ENCODE measurements at regions not wholly inside any gene's neighbourhood (a gene's known extent, or its start where the extent isn't known, plus 50 kb on each side); places are given as distances from the start of the nearest gene placed in this dataset.

DNA sequence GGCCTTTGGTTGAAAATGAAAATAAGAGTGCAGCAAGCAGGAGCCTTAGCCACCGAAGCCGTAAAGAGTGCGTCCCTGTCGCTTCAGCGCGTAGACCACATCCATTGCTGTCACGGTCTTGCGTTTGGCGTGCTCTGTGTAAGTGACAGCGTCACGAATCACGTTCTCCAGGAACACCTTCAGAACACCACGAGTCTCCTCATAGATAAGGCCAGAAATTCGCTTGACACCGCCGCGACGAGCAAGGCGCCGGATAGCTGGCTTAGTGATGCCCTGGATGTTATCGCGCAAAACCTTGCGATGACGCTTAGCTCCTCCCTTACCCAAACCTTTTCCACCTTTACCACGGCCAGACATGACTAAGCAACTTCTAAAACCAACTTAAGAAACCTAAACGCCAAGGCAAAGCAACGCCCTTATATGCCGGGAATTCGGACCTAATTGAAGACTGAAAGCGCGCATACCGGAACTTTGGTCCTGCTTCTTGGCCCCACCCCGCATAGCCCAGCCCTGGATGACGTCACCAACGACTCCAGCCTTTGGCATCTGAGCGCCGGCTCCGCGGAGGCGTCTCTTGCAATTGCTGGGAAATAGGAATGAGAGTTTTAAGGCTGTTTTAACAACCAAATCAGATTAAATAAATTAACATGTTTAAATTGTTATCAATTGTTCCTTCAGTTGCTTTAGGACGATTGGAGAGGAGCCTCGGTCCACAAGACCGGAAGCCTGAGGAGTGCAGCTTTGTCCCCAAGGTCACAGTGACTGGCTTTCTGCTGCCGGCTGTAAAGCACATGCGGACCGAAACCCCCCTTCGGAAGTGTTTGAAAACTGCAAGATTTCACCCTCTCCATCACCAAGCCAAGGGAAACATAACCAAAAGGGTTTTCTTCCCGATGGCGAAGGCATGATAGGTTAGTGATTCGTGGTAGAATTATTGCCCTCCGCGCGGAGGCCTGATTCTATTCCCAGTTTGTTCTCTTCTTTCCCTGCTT is 79.6 kb upstream of the BTN3A2 start:
- Histone ChIP-seq H3K9me3 (ENCODE audit: low read depth, low read length, poor library complexity, severe bottlenecking) (peaks cover 8% of the 10 kb centered on the region), H3K4me1 (ENCODE audit: insufficient read depth, low read length, poor library complexity, severe bottlenecking) (peaks cover 3% of the 10 kb centered on the region), H3K4me3 (ENCODE audit: low read depth, low read length, poor library complexity, severe bottlenecking) (peak overlapping the region; percentile 57), H3K36me3 (ENCODE audit: insufficient read depth, low read length, poor library complexity, severe bottlenecking) (no peaks in the 10 kb centered on the region), H3K27me3 (replicated peaks; ENCODE audit: insufficient read depth, low read depth, low read length, poor library complexity) (no peaks in the 10 kb centered on the region), H3K27ac (ENCODE audit: low read depth, low read length, poor library complexity, severe bottlenecking) (peak overlapping the region; percentile 92)
- ChIA-PET POLR2A (ENCODE audit: low non-redundant PET) (interaction anchor here (1.1 to 1.7 kb wide), 4 partner anchors 12 to 69 kb away, joined by 3 to 19 read pairs (median 4); a partner anchor contains a TSS), CTCF (interaction anchor here (0.7 to 0.9 kb wide), 2 partner anchors 35 to 310 kb away, joined by 3 read pairs; a partner anchor contains a TSS)
- TSS peak; percentile 98 for BruUV-seq (replicated peaks)
- TF ChIP-seq CTCF (conservative IDR thresholded peaks at IDR 0.05; ENCODE audit: low read depth, low read length) (no peak), EZH2 (IDR thresholded peaks at IDR 0.05; ENCODE audit: borderline replicate concordance, low read depth, low read length, poor library complexity, severe bottlenecking) (no peak)
- intact Hi-C loops (cut with micrococcal nuclease; ENCODE audit: unreplicated experiment) = loop anchor here (10.0 kb wide), 1 partner anchor 111 kb away; no protein-coding TSS in a partner anchor
- peak; percentile 99 for DNase-seq (ENCODE audit: low spot score)

GRCh38 chr6:26286168-26286877 is 78.7 kb upstream of the BTN3A2 start:
- ChIA-PET CTCF (interaction anchor here (0.6 kb wide), 1 partner anchor 290 kb away, joined by 3 read pairs; no protein-coding TSS in a partner anchor), POLR2A (ENCODE audit: low non-redundant PET) (interaction anchor here (0.6 kb wide), 2 partner anchors 36 to 270 kb away, joined by 3 to 5 read pairs; a partner anchor contains a TSS)
- no TSS peak for BruUV-seq (replicated peaks)
- DNase-seq (ENCODE audit: low spot score) = peak; percentile 78
- H3K27ac ChIP-seq (ENCODE audit: low read depth, low read length, poor library complexity, severe bottlenecking) = peak overlapping the region; percentile 92
- intact Hi-C loops (cut with micrococcal nuclease; ENCODE audit: unreplicated experiment) = loop anchor here (10.0 kb wide), 1 partner anchor 112 kb away; no protein-coding TSS in a partner anchor
- H3K36me3 ChIP-seq (ENCODE audit: insufficient read depth, low read length, poor library complexity, severe bottlenecking) = no peaks in the 10 kb centered on the region
- H3K27me3 ChIP-seq (replicated peaks; ENCODE audit: insufficient read depth, low read depth, low read length, poor library complexity) = no peaks in the 10 kb centered on the region
- H3K9me3 ChIP-seq (ENCODE audit: low read depth, low read length, poor library complexity, severe bottlenecking) = peaks cover 8% of the 10 kb centered on the region
- H3K4me3 ChIP-seq (ENCODE audit: low read depth, low read length, poor library complexity, severe bottlenecking) = peak overlapping the region; percentile 57
- peaks cover 3% of the 10 kb centered on the region for H3K4me1 ChIP-seq (ENCODE audit: insufficient read depth, low read length, poor library complexity, severe bottlenecking)
- TF ChIP-seq CTCF (conservative IDR thresholded peaks at IDR 0.05; ENCODE audit: low read depth, low read length) (no peak), EZH2 (IDR thresholded peaks at IDR 0.05; ENCODE audit: borderline replicate concordance, low read depth, low read length, poor library complexity, severe bottlenecking) (no peak)

DNA sequence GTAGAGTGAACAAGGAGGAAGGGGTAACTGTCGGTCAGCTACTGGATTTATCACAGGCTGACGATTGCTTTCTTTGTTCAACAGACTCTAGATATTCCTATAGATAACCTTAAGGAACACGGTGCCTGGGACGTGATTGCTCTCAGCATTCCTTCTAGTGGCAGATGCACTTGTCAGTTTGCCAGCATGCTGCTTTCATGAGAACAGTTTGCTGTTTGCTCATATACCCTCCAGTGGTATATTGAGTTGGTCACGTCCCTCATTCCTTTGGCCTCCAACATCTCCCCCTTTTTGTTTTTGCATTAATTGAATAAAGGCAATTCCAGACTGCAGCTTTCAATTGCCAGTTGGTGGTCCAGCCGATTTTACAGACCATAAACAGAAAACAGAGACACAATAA is 76.8 kb upstream of the BTN3A2 start:
- intact Hi-C loops (cut with micrococcal nuclease; ENCODE audit: unreplicated experiment) = loop anchor here (10.0 kb wide), 1 partner anchor 113 kb away; no protein-coding TSS in a partner anchor
- H3K27me3 ChIP-seq (replicated peaks; ENCODE audit: insufficient read depth, low read depth, low read length, poor library complexity) = no peaks in the 10 kb centered on the region
- TF ChIP-seq CTCF (conservative IDR thresholded peaks at IDR 0.05; ENCODE audit: low read depth, low read length) = no peak
- no peak for TF ChIP-seq EZH2 (IDR thresholded peaks at IDR 0.05; ENCODE audit: borderline replicate concordance, low read depth, low read length, poor library complexity, severe bottlenecking)
- no peak overlapping the region for H3K4me3 ChIP-seq (ENCODE audit: low read depth, low read length, poor library complexity, severe bottlenecking)
- no peaks in the 10 kb centered on the region for H3K36me3 ChIP-seq (ENCODE audit: insufficient read depth, low read length, poor library complexity, severe bottlenecking)
- DNase-seq (ENCODE audit: low spot score) = no peak
- ChIA-PET CTCF (no interaction called here), POLR2A (ENCODE audit: low non-redundant PET) (no interaction called here)
- peaks cover 8% of the 10 kb centered on the region for H3K9me3 ChIP-seq (ENCODE audit: low read depth, low read length, poor library complexity, severe bottlenecking)
- BruUV-seq (replicated peaks) = no TSS peak
- H3K27ac ChIP-seq (ENCODE audit: low read depth, low read length, poor library complexity, severe bottlenecking) = no peak overlapping the region
- H3K4me1 ChIP-seq (ENCODE audit: insufficient read depth, low read length, poor library complexity, severe bottlenecking) = peaks cover 3% of the 10 kb centered on the region

Data from A673 (cell line).